Neural progenitor cell (in vitro differentiated cells): ENCODE measurements at regions not wholly inside any gene's neighbourhood (a gene's known extent, or its start where the extent isn't known, plus 50 kb on each side); places are given as distances from the start of the nearest gene placed in this dataset.

Experiments
- EZH2 ChIP-seq: fragments of 200-600 bp; sonication (generic); IDR thresholded peaks from 2 replicates; pipeline ENCODE4 v1.6.1; 2017; ENCODE audit warnings: antibody characterized with exemption, mild to moderate bottlenecking, moderate library complexity
- TF ChIP-seq, protein P1 (sequence below): fragments of 200-600 bp; sonication (generic); IDR thresholded peaks from 2 replicates; pipeline ENCODE4 v1.5.1; 2017; ENCODE audit warnings: antibody characterized with exemption, mild to moderate bottlenecking

DNA sequence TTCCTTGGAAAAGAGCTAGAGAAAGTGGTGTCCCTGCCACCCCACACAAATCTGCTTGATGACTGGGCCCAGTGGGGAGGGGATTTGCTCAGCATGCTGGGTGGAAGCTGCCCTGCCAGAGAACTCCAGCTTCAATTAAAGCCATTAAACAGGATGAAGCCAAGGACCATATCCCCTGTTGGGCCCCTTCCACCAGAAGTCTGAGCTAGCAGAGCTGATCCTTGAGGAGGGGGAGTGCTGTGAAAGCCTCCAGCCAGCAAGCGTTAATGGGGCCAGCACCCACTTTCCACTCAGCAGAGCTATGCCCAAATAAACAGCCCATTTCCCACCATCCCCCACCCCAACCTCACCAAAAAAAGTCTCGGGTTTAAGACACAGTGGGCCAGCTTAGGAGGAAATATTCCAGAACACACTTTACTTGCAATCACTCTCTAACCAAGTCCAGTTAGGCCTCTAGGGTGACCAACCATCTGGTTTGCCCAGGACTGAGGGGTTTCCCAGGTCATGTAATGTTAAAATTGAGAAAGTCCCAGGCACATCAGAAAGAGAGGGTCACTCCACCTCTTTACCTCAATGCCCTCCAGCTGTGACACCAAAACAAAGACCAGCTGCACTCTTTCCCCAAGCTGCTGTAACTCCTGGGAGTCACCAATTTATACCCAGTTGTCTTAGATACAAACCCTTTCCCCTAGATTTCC lies 132.3 kb downstream of the FOXI3 start:
- TF ChIP-seq EZH2 = no peak
- TF ChIP-seq, protein P1, sequence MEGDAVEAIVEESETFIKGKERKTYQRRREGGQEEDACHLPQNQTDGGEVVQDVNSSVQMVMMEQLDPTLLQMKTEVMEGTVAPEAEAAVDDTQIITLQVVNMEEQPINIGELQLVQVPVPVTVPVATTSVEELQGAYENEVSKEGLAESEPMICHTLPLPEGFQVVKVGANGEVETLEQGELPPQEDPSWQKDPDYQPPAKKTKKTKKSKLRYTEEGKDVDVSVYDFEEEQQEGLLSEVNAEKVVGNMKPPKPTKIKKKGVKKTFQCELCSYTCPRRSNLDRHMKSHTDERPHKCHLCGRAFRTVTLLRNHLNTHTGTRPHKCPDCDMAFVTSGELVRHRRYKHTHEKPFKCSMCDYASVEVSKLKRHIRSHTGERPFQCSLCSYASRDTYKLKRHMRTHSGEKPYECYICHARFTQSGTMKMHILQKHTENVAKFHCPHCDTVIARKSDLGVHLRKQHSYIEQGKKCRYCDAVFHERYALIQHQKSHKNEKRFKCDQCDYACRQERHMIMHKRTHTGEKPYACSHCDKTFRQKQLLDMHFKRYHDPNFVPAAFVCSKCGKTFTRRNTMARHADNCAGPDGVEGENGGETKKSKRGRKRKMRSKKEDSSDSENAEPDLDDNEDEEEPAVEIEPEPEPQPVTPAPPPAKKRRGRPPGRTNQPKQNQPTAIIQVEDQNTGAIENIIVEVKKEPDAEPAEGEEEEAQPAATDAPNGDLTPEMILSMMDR = no peak
